ENCODE measurements at regions not wholly inside any gene's neighbourhood (a gene's known extent, or its start where the extent isn't known, plus 50 kb on each side); places are given as distances from the start of the nearest gene placed in this dataset.

DNA sequence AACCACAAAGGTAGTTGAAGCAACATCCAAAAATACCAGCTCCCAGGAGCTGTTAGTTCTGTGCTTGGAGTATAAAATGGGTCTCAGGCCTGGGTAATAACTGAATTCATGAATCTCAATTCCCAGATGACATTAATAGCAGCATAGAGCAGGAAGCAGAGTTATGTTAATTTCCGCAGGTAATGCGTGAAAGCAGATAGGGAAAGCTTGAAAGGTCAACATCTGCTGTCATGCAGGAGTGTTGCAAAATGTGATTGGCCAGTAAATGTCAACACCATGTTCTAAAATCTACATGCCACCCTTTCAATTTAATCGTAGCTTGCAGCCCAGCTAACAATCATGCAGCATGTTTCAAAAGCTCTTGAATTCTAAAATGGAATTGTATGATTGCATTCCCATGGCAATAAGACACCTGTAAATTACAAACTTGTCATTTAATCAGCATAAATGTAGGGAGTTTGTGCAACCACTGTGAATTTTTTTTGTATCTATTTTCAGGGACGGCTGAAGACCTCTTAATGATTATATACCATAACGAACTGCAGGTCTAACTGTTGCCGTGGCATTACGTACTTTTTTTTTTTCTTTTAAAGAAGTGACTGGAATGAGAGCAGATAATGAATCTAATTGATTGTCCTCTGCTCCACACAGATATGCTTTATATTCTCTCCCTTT is 635.8 kb upstream of the FOXG1 start:
- TF ChIP-seq, protein P1, sequence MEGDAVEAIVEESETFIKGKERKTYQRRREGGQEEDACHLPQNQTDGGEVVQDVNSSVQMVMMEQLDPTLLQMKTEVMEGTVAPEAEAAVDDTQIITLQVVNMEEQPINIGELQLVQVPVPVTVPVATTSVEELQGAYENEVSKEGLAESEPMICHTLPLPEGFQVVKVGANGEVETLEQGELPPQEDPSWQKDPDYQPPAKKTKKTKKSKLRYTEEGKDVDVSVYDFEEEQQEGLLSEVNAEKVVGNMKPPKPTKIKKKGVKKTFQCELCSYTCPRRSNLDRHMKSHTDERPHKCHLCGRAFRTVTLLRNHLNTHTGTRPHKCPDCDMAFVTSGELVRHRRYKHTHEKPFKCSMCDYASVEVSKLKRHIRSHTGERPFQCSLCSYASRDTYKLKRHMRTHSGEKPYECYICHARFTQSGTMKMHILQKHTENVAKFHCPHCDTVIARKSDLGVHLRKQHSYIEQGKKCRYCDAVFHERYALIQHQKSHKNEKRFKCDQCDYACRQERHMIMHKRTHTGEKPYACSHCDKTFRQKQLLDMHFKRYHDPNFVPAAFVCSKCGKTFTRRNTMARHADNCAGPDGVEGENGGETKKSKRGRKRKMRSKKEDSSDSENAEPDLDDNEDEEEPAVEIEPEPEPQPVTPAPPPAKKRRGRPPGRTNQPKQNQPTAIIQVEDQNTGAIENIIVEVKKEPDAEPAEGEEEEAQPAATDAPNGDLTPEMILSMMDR (IDR thresholded peaks at IDR 0.05), result no peak
- TF ChIP-seq EZH2 (IDR thresholded peaks at IDR 0.05; ENCODE audit: borderline replicate concordance, insufficient read depth, low read depth, low read length, poor library complexity, severe bottlenecking), result no peak
